Endothelial cell of umbilical vein (primary cell): ENCODE measurements at regions not wholly inside any gene's neighbourhood (a gene's known extent, or its start where the extent isn't known, plus 50 kb on each side); places are given as distances from the start of the nearest gene placed in this dataset.

Experiments used
- BruUV-seq: library from RNA; stranded (reverse); fragments of 400-500 nt; replicated peaks from 2 replicates; lab custom pipeline; 2021; lab: Mats Ljungman, UMichigan
- CTCF ChIA-PET: fragments of 300-600, 350-600 bp; sonication (Branson Sonifier 250); formaldehyde crosslinking; loops from one replicate; lab custom pipeline; 2021; ENCODE audit warnings: antibody characterized with exemption, inconsistent platforms; lab: Charles Lee
- POLR2A ChIA-PET: fragments of 300-600, 350-600 bp; sonication (Branson Sonifier 250); formaldehyde crosslinking; loops from one replicate; lab custom pipeline; 2021; ENCODE audit warnings: antibody characterized with exemption, inconsistent platforms; lab: Charles Lee
- DNase-seq: peaks from one replicate; pipeline ENCODE4 v3.0.0-alpha.2; 2011; ENCODE audit warnings: low read depth, low spot score
- FAIRE-seq: peaks from 2 replicates; lab custom pipeline; 2011; peaks lifted over from hg19 to GRCh38; lab: Jason Lieb, UNC
- H2AFZ ChIP-seq: 2 replicates; pipeline ENCODE4 v1.6.0; 2012; ENCODE audit warnings: low read depth, low read length, control low read depth, inconsistent platforms
- H3K27ac ChIP-seq: 2 replicates; pipeline ENCODE4 v1.5.1; 2011; ENCODE audit warnings: low read depth, mild to moderate bottlenecking, control low read depth, low read length, moderate library complexity; ENCODE audit not compliant: insufficient read depth
- H3K27me3 ChIP-seq, 2 experiments: 2 replicates each; pipeline versions ENCODE4 v1.6.0 to v1.6.1; 2011; ENCODE audit warnings: low read length in 2 of 2, mixed read lengths in 1 of 2; ENCODE audit not compliant: control insufficient read depth in 2 of 2, insufficient read depth in 2 of 2
- H3K36me3 ChIP-seq, 2 experiments: 2 replicates in 1 of 2; 3 replicates in 1 of 2; pipeline ENCODE4 v1.5.1; 2011; ENCODE audit warnings: low read length in 2 of 2, mild to moderate bottlenecking in 1 of 2, moderate library complexity in 1 of 2; ENCODE audit not compliant: control insufficient read depth in 2 of 2, insufficient read depth in 2 of 2; ENCODE audit errors: extremely low read depth in 1 of 2
- H3K4me1 ChIP-seq: 3 replicates; pipeline ENCODE4 v1.5.1; 2011; ENCODE audit warnings: mild to moderate bottlenecking, low read length; ENCODE audit not compliant: control insufficient read depth, insufficient read depth; ENCODE audit errors: extremely low read depth
- H3K4me2 ChIP-seq: 2 replicates; pipeline ENCODE4 v1.6.1; 2011; ENCODE audit warnings: low read length, control low read depth, mixed read lengths; ENCODE audit not compliant: insufficient read depth
- H3K4me3 ChIP-seq, 3 experiments: fragments of 200-600 bp in 1 of 3; sonication (generic), shearing (Covaris generic) in 1 of 3; replicated peaks in 1 of 3; 2 replicates each; pipeline ENCODE4 v1.5.1; 2011 to 2016; ENCODE audit warnings: control low read depth in 3 of 3, low read length in 3 of 3, mild to moderate bottlenecking in 2 of 3, inconsistent platforms in 1 of 3, low read depth in 1 of 3, moderate library complexity in 1 of 3; ENCODE audit not compliant: insufficient read depth in 1 of 3
- H3K79me2 ChIP-seq: 2 replicates; pipeline ENCODE4 v1.6.0; 2012; ENCODE audit warnings: low read length, inconsistent platforms; ENCODE audit not compliant: control insufficient read depth, insufficient read depth
- H3K9ac ChIP-seq: replicated peaks from 2 replicates; pipeline ENCODE3; 2011; ENCODE audit warnings: low read length, control low read depth; ENCODE audit not compliant: insufficient read depth; ENCODE audit errors: extremely low read depth
- H3K9me1 ChIP-seq: replicated peaks from 3 replicates; pipeline ENCODE4 v1.6.0; 2011; ENCODE audit warnings: mild to moderate bottlenecking, low read length; ENCODE audit not compliant: control insufficient read depth, insufficient read depth; ENCODE audit errors: extremely low read depth
- H3K9me3 ChIP-seq: replicated peaks from 2 replicates; pipeline ENCODE4 v1.5.1; 2012; ENCODE audit warnings: low read length, inconsistent platforms; ENCODE audit not compliant: control insufficient read depth, insufficient read depth
- H4K20me1 ChIP-seq: replicated peaks from 2 replicates; pipeline ENCODE3; 2011; ENCODE audit warnings: mild to moderate bottlenecking, low read length; ENCODE audit not compliant: control insufficient read depth, insufficient read depth; ENCODE audit errors: extremely low read depth
- CTCF ChIP-seq, 2 donors: IDR thresholded peaks; 1 replicate in 1 of 2; 2 replicates in 1 of 2; pipeline ENCODE4 v1.5.1; 2011; ENCODE audit warnings: low read length in 2 of 2, mild to moderate bottlenecking in 2 of 2, moderate library complexity in 2 of 2, control low read depth in 1 of 2, inconsistent platforms in 1 of 2, low read depth in 1 of 2; ENCODE audit not compliant: insufficient read depth in 1 of 2; ENCODE audit errors: extremely low read depth in 1 of 2
- EZH2 ChIP-seq: IDR thresholded peaks from 2 replicates; pipeline ENCODE4 v1.6.1; 2012; ENCODE audit warnings: borderline replicate concordance, low read depth, mild to moderate bottlenecking, moderate library complexity, low read length, inconsistent platforms; ENCODE audit not compliant: severe bottlenecking
- FOS ChIP-seq: IDR thresholded peaks from 2 replicates; pipeline ENCODE4 v1.6.1; 2011; ENCODE audit warnings: mild to moderate bottlenecking, low read length, moderate library complexity, borderline replicate concordance; ENCODE audit not compliant: insufficient read depth
- GATA2 ChIP-seq: IDR thresholded peaks from 2 replicates; pipeline ENCODE4 v1.7.0; 2011; ENCODE audit warnings: low read depth, mild to moderate bottlenecking, moderate library complexity, mixed read lengths, low read length; ENCODE audit not compliant: insufficient read length, insufficient read depth
- JUN ChIP-seq: IDR thresholded peaks from 2 replicates; pipeline ENCODE4 v1.6.1; 2011; ENCODE audit warnings: borderline replicate concordance, low read depth; ENCODE audit not compliant: insufficient read length, insufficient read depth
- MAX ChIP-seq: IDR thresholded peaks from 2 replicates; pipeline ENCODE4 v1.6.1; 2011; ENCODE audit not compliant: insufficient read depth, insufficient read length
- MYC ChIP-seq: IDR thresholded peaks from one replicate; pipeline ENCODE4 v1.6.1; 2011; ENCODE audit warnings: mild to moderate bottlenecking, low read depth, low read length
- POLR2A ChIP-seq: IDR thresholded peaks from 2 replicates; pipeline ENCODE4 v1.6.1; 2012; ENCODE audit warnings: low read depth, mild to moderate bottlenecking, control low read depth, low read length
- POLR2AphosphoS5 ChIP-seq: IDR thresholded peaks from 2 replicates; pipeline ENCODE4 v1.6.1; 2012; ENCODE audit warnings: low read depth, mild to moderate bottlenecking, control low read depth, low read length, moderate library complexity; ENCODE audit not compliant: insufficient read depth
- dilution Hi-C: fragments of 300-500 bp; cut with MboI; formaldehyde crosslinking; loops from one replicate; pipeline ENCODE4 v1.15.0; 2019; ENCODE audit warnings: low sequenced_read_pairs; ENCODE audit not compliant: extremely low pct_ligation_motif_present
- intact Hi-C: fragments of 100-400 bp; cut with micrococcal nuclease; formaldehyde crosslinking; loops from one replicate; pipeline ENCODE4 v1.10.0; 2022

- FAIRE-seq = no peak
- ChIA-PET CTCF (interaction anchor here (1.6 kb wide), 1 partner anchor 150 kb away, joined by 4 read pairs; no protein-coding TSS in a partner anchor), POLR2A (no interaction called here)
- dilution Hi-C loops = no loop called here
- TF ChIP-seq JUN = no peak
- no peak for TF ChIP-seq MAX
- TF ChIP-seq POLR2A = no peak
- no peak for TF ChIP-seq GATA2
- no peak for TF ChIP-seq FOS
- no peak for TF ChIP-seq EZH2
- no peak for TF ChIP-seq POLR2AphosphoS5
- TF ChIP-seq CTCF (IDR thresholded peaks at IDR 0.05; ENCODE audit: extremely low read depth in 1 of 2, insufficient read depth in 1 of 2, low read depth in 1 of 2, low read length in 2 of 2) = no peak
- TF ChIP-seq MYC = no peak
- H4K20me1 ChIP-seq = no peaks in the 10 kb centered on the region
- no TSS peak for BruUV-seq
- no peaks in the 10 kb centered on the region for H3K36me3 ChIP-seq
- intact Hi-C loops = no loop called here
- H3K79me2 ChIP-seq = no peaks in the 10 kb centered on the region
- no peak overlapping the region for H3K4me2 ChIP-seq
- H3K9me3 ChIP-seq = no peaks in the 10 kb centered on the region
- no peak overlapping the region for H3K27ac ChIP-seq
- H3K9ac ChIP-seq = no peak overlapping the region
- no peak overlapping the region for H2AFZ ChIP-seq
- no peaks in the 10 kb centered on the region for H3K4me1 ChIP-seq
- H3K4me3 ChIP-seq = no peak overlapping the region
- no peaks in the 10 kb centered on the region for H3K9me1 ChIP-seq
- no peak for DNase-seq
- H3K27me3 ChIP-seq = no peaks in the 10 kb centered on the region
Observed at GRCh38 chr2:207458582-207458981, 71.2 kb upstream of the CREB1 start.
